Esophagus squamous epithelium (tissue), 4 donors: ENCODE measurements at regions not wholly inside any gene's neighbourhood (a gene's known extent, or its start where the extent isn't known, plus 50 kb on each side); places are given as distances from the start of the nearest gene placed in this dataset.

Experiments
- POLR2A ChIP-seq, 4 donors: fragments of 450-650 bp; IDR thresholded peaks; one replicate each; pipeline ENCODE4 v1.6.1; 2017; ENCODE audit warnings: antibody characterized with exemption in 4 of 4, mild to moderate bottlenecking in 4 of 4, moderate library complexity in 3 of 4
- TF ChIP-seq, protein P1 (sequence below), 6 experiments: fragments of 450-650 bp in 4 of 6; fragments of 200-600 bp in 2 of 6; sonication (generic) in 2 of 6; IDR thresholded peaks; one replicate each; pipeline ENCODE4 v1.5.1; 2016 to 2019; ENCODE audit warnings: antibody characterized with exemption in 6 of 6, mild to moderate bottlenecking in 4 of 6, moderate library complexity in 4 of 6

DNA sequence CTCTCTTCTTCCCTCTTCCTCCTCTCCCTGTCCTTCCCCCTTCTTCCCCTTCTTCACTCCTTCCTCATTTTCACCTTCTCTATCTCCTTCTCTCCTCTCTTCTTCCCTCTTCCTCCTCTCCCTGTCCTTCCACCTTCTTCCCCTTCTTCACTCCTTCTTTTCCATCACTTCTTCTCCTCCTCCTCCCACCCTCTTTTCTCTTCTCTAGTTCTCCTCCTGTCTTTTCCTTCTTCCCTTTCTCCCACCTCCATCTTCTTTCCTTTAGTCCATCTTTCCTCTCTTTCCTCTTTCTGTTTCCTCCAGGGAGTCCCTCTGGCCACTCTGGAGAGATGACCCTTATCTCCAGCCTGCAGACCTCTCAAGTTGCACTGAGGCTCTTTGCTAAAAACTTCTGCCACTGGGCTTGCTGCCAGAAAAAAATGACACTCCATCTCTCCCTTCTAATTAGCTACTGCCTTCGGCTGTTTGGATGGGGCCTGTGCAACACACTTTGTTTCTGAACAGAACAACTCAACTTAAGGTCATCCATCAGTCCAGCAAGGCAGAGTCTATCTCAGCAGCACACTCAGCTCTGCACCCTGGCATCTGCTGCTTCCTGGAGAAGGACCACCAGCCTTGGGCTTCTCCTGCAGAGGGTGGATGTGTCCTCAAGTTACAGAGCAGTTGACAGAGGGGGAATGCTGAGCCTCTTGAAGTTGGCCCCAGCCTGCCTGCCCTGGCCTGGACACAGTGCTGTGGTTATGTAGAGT is 538.8 kb downstream of the MATN1 start:
- TF ChIP-seq, protein P1, sequence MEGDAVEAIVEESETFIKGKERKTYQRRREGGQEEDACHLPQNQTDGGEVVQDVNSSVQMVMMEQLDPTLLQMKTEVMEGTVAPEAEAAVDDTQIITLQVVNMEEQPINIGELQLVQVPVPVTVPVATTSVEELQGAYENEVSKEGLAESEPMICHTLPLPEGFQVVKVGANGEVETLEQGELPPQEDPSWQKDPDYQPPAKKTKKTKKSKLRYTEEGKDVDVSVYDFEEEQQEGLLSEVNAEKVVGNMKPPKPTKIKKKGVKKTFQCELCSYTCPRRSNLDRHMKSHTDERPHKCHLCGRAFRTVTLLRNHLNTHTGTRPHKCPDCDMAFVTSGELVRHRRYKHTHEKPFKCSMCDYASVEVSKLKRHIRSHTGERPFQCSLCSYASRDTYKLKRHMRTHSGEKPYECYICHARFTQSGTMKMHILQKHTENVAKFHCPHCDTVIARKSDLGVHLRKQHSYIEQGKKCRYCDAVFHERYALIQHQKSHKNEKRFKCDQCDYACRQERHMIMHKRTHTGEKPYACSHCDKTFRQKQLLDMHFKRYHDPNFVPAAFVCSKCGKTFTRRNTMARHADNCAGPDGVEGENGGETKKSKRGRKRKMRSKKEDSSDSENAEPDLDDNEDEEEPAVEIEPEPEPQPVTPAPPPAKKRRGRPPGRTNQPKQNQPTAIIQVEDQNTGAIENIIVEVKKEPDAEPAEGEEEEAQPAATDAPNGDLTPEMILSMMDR (IDR thresholded peaks at IDR 0.05) = no peak
- no peak for TF ChIP-seq POLR2A (IDR thresholded peaks at IDR 0.05)
